GM21619 (cell line): ENCODE measurements at regions not wholly inside any gene's neighbourhood (a gene's known extent, or its start where the extent isn't known, plus 50 kb on each side); places are given as distances from the start of the nearest gene placed in this dataset.

Experiments
- ATAC-seq: cut with Tn5 transposase; IDR thresholded peaks from one replicate; pipeline ENCODE4 v1.9.1; 2021; ENCODE audit not compliant: unreplicated experiment

- ATAC-seq, result no peak
These were observed 740.6 kb downstream of the RWDD3 start for GRCh38 chr1:95974586-95974985.

- ATAC-seq, result no peak
These were observed 738.9 kb upstream of the PTBP2 start for GRCh38 chr1:95982711-95983110.

DNA sequence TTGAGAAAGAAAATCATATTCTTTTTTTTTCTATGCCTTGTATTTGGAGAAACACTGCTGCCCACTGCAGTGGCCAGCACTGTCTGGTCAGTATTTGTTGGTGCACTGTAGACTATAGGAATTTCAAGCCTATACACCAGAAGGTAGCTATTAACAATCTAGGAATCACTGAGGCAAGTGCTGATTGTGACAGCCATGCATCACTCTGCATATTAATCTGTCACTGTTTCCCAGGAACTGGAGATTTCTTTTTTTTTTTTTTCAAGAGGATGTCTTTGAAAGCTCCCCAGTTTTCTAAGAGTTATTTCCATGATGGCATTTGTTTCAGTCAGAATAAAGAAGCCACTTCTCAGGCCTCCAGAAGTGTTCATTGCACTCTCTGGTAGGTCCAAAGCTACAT lies 737.8 kb upstream of the PTBP2 start:
- ATAC-seq, result no peak

- ATAC-seq, result no peak
These were observed 736.7 kb upstream of the PTBP2 start for GRCh38 chr1:95984798-95985374.

- ATAC-seq, result no peak
These were observed 731.6 kb upstream of the PTBP2 start for GRCh38 chr1:95990033-95990432.

- ATAC-seq, result no peak
These were observed 729.6 kb upstream of the PTBP2 start for GRCh38 chr1:95991787-95992520.

- no peak for ATAC-seq
These were observed 726.9 kb upstream of the PTBP2 start for GRCh38 chr1:95994643-95995042.

GRCh38 chr1:96002201-96002600 lies 719.4 kb upstream of the PTBP2 start:
- ATAC-seq, result no peak

GRCh38 chr1:96002969-96003964 lies 718.3 kb upstream of the PTBP2 start:
- no peak for ATAC-seq

DNA sequence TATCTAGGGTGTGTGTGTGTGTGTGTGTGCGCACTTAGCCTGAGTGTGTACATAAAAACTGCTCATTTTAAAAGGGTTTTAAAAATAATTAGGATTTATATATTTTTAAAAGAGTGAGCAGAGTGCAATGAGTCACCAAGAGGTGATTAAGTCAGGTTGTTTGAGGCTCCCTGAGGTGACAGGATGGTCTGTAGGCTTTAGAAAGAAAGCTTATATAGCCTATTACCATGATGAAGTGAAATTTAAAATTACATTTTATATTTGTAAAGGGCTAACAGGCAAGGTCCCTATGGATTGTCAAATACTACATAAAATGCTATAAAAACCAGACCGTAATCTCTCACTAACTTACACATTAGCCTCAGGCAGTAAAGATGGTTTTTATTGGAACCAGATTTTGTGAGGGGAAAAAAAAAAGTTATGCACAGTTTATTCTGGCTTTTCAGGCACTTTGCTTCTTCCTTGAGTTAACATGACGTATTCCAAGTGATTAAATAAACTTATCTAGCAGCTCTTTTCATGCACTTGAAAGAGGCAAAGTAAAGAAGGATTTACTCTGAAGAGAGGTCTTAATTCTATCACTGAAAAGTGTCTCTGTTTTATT lies 711.7 kb upstream of the PTBP2 start:
- no peak for ATAC-seq

DNA sequence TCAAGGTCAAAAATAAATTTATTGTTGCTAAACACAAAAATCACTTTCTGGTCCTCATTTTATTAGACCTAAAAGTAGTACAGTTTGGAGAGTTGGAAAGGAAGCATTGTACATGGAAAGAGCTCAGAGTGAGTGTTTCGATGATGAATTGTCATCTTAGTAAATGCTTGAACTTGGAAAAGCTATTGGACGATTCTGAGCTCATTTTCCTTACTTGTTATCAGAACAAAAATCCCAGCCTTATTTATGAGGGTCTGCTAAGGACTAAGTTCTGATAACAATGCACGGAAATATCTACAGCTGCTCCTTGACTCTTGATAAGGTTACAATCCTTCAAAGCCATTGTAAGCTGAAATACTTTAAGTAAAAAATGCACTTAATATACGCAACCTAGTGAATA lies 710.0 kb upstream of the PTBP2 start:
- no peak for ATAC-seq

- no peak for ATAC-seq
These were observed 705.4 kb upstream of the PTBP2 start for GRCh38 chr1:96016219-96016618.

DNA sequence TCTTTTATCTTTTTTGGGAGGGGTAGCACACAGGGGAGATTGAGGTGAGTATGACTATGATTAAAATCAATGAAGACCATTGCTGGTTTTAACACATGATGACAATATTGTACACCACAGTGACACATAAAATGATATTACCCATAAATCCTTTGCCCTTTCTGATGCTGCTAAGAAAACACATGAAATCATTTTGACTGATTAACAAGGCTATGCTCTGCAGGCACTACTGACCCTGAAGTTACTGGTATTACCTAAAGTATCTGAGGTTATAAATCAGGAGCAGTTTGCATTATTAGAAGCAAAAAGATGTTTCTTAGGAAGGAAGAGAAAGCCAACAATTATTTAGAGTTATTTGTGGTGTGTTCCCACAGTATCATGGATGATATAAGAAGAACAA lies 701.2 kb upstream of the PTBP2 start:
- no peak for ATAC-seq

- ATAC-seq, result no peak
These were observed 696.5 kb upstream of the PTBP2 start for GRCh38 chr1:96025062-96025461.

DNA sequence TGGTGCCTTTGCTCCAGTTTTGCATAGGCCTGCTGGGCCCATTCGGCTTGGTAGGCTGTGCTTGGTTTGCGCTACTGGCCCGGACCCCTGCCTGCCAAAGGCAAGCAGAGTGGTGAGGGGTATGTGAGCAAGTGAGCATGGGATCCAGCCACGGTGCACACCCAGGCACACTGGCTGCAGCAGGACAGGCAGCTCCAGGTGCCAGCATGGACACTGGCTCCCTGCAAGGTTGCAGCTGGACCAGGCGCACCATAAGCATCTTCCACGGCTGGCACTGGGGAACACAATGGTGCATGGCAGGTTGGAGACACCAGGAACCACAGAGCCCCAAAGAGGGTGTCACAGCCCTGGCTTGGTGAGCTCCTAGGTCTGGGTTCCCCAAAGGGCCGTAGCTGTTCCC lies 693.5 kb upstream of the PTBP2 start:
- ATAC-seq, result no peak

- ATAC-seq, result no peak
These were observed 691.3 kb upstream of the PTBP2 start for GRCh38 chr1:96030312-96030711.

DNA sequence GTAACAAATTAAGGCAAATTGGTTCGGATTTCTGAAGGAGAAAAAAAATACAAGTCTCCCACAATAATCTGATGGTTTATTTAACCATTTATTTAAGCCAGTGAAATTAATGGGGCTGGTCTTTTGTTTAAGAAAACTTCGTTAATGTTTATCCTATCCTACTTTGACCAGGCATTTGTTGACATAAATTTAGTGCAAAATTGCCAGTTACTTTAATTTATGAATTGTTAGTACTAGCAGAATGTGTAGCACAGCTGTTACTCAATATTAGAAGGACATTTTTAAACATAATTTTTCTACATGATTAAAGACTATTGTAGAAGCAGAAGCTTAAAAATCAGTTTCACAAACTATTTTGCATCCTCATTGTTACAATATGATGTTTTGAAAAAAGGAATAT lies 687.6 kb upstream of the PTBP2 start:
- ATAC-seq, result no peak

DNA sequence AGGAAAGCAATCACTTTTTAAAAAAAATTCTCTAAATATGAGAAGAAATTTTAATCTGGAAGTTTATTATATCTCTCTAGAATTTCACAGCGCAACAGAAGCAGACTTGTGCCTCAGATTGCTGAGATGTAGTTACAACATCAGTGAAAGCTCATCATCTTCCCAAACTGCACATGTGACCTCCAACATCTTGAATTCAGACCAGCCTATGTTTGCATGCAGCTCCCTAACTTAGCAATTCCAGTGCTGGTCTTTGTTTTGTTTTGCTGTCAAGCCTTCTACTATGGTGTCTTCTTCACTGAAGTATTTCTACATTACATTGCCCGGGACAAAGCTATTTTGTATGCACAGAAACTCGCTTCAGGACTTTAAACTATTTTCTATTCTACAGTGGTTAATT lies 684.8 kb upstream of the PTBP2 start:
- no peak for ATAC-seq

DNA sequence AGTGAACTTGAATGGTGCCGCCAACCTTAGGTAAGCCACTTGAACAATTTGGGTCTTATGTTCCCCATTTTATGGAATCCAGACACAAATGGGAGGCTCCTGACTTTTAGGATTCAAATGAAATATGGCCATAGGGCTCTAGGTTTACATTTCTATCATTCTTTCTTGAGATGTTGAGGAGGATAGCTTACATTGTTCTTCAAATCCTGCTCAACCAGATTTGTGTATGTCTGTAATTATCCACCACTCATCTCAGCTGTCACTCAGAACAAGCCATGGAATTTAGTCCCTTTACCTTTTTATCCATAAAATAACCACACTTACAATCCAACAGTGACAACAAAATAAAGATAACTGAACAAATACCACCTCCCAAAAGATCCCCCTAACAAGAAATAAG lies 682.9 kb upstream of the PTBP2 start:
- ATAC-seq, result no peak

DNA sequence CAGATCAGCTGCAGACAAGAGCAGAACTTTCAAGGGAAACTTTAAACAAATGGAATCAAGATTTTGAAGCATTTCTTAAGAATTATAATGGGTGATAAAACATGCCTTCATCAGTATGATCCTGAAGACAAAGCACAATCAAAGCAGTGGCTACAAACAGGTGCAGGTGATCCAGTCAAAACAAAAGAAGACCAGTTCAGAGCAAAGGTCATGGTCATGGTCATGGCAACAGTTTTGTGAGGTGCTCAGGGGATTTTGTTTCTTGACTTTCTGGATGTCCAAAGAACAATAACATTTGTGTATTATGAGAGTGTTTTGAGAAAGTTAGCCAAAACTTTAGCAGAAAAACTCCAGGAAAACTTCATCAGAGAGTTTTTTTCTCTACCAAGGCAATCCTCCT lies 681.7 kb upstream of the PTBP2 start:
- ATAC-seq, result no peak

DNA sequence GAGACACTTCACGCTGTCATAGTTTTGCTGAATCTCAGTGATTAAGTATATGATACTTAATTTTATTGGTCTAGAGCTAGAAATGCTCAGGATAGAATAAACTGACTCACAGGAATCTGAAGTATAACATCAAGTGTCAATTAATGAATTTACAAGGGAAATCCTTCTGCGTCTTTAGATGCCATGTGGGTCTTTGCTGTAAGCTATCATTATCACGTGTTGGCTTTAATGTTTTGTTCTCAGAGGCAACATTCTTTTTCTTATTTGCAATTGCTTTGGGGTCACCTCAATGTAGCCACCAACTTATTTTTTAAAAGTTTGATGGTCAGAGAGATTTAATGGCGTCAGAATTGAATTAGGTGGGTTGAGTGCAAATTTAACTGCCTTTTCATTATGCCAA lies 680.1 kb upstream of the PTBP2 start:
- ATAC-seq, result no peak
